ENCODE measurements at regions not wholly inside any gene's neighbourhood (a gene's known extent, or its start where the extent isn't known, plus 50 kb on each side); places are given as distances from the start of the nearest gene placed in this dataset.
"Not testable (repeated sequence)": the region's sequence is repeated elsewhere in the genome, so short reads cannot be mapped to it uniquely, and the experiment has no call there.

- TF ChIP-seq POLR2A (IDR thresholded peaks at IDR 0.05; ENCODE audit: low read depth, low read length) = no peak
- FAIRE-seq (no peak), DNase-seq (ENCODE audit: insufficient read length, low spot score) (no peak)
These were observed 210.7 kb downstream of the EFCAB11 start for GRCh38 chr14:89743828-89744227.

- TF ChIP-seq POLR2A (IDR thresholded peaks at IDR 0.05; ENCODE audit: low read depth, low read length) = no peak
- FAIRE-seq (no peak), DNase-seq (ENCODE audit: insufficient read length, low spot score) (no peak)
These were observed 214.3 kb downstream of the EFCAB11 start for GRCh38 chr14:89740241-89740640.

GRCh38 chr14:89736881-89737280, 217.6 kb downstream of the EFCAB11 start:
- FAIRE-seq = no peak
- no peak for DNase-seq (ENCODE audit: insufficient read length, low spot score)
- no peak for TF ChIP-seq POLR2A (IDR thresholded peaks at IDR 0.05; ENCODE audit: low read depth, low read length)

- TF ChIP-seq POLR2A (IDR thresholded peaks at IDR 0.05; ENCODE audit: low read depth, low read length) = no peak
- DNase-seq (ENCODE audit: insufficient read length, low spot score) (no peak), FAIRE-seq (no peak)
These were observed 223.1 kb downstream of the EFCAB11 start for GRCh38 chr14:89731396-89731933.

- no peak for FAIRE-seq
- no peak for TF ChIP-seq POLR2A (IDR thresholded peaks at IDR 0.05; ENCODE audit: low read depth, low read length)
- DNase-seq (ENCODE audit: insufficient read length, low spot score) = no peak
These were observed 223.8 kb downstream of the EFCAB11 start for GRCh38 chr14:89730687-89731086.

- DNase-seq (ENCODE audit: insufficient read length, low spot score) = no peak
- TF ChIP-seq POLR2A (IDR thresholded peaks at IDR 0.05; ENCODE audit: low read depth, low read length) = no peak
- FAIRE-seq = no peak
These were observed 225.6 kb downstream of the EFCAB11 start for GRCh38 chr14:89728964-89729363.

GRCh38 chr14:89726226-89726625, 228.3 kb downstream of the EFCAB11 start:
- FAIRE-seq; DNase-seq (ENCODE audit: insufficient read length, low spot score): not testable (repeated sequence)

GRCh38 chr14:89724628-89724960, 229.9 kb downstream of the EFCAB11 start:
- FAIRE-seq (no peak), DNase-seq (ENCODE audit: insufficient read length, low spot score) (no peak)

GRCh38 chr14:89723930-89724627, 230.5 kb downstream of the EFCAB11 start:
- DNase-seq (ENCODE audit: insufficient read length, low spot score) (no peak), FAIRE-seq (no peak)
- TF ChIP-seq POLR2A (IDR thresholded peaks at IDR 0.05; ENCODE audit: low read depth, low read length) = no peak

More at GRCh38 chr14:89724628-89724960, 229.9 kb downstream of the EFCAB11 start:
- no peak for TF ChIP-seq POLR2A (IDR thresholded peaks at IDR 0.05; ENCODE audit: low read depth, low read length)

- TF ChIP-seq POLR2A (IDR thresholded peaks at IDR 0.05; ENCODE audit: low read depth, low read length) = no peak
- DNase-seq (ENCODE audit: insufficient read length, low spot score) = no peak
- FAIRE-seq = no peak
These were observed 232.6 kb downstream of the EFCAB11 start for GRCh38 chr14:89721956-89722355.

- FAIRE-seq (no peak), DNase-seq (ENCODE audit: insufficient read length, low spot score) (no peak)
- TF ChIP-seq POLR2A (IDR thresholded peaks at IDR 0.05; ENCODE audit: low read depth, low read length) = no peak
These were observed 233.5 kb downstream of the EFCAB11 start for GRCh38 chr14:89720741-89721729.

- no peak for DNase-seq (ENCODE audit: insufficient read length, low spot score)
These were observed 234.3 kb downstream of the EFCAB11 start for GRCh38 chr14:89720076-89720687.

GRCh38 chr14:89719366-89720075, 235.0 kb downstream of the EFCAB11 start:
- TF ChIP-seq POLR2A (IDR thresholded peaks at IDR 0.05; ENCODE audit: low read depth, low read length) = no peak
- DNase-seq (ENCODE audit: insufficient read length, low spot score) (no peak), FAIRE-seq (no peak)

More at GRCh38 chr14:89720076-89720687, 234.3 kb downstream of the EFCAB11 start:
- FAIRE-seq = no peak
- TF ChIP-seq POLR2A (IDR thresholded peaks at IDR 0.05; ENCODE audit: low read depth, low read length) = no peak

All from H54 (cell line).